GM18907 (cell line): ENCODE measurements at regions not wholly inside any gene's neighbourhood (a gene's known extent, or its start where the extent isn't known, plus 50 kb on each side); places are given as distances from the start of the nearest gene placed in this dataset.
"Not testable (repeated sequence)": the region's sequence is repeated elsewhere in the genome, so short reads cannot be mapped to it uniquely, and the experiment has no call there.

Experiments used
- ATAC-seq: cut with Tn5 transposase; IDR thresholded peaks from one replicate; pipeline ENCODE4 v1.9.1; 2021; ENCODE audit warnings: mild to moderate bottlenecking, moderate library complexity; ENCODE audit not compliant: unreplicated experiment

- no peak for ATAC-seq
Measured at GRCh38 chr21:43291347-43291950, 122.6 kb downstream of the CRYAA start.

GRCh38 chr21:43290421-43291346 lies 121.9 kb downstream of the CRYAA start:
- no peak for ATAC-seq

- ATAC-seq: no peak
Measured at GRCh38 chr21:43289966-43290365, 121.2 kb downstream of the CRYAA start.

GRCh38 chr21:43289442-43289841 lies 120.6 kb downstream of the CRYAA start:
- no peak for ATAC-seq

GRCh38 chr21:43287795-43288755 lies 119.3 kb downstream of the CRYAA start:
- no peak for ATAC-seq

GRCh38 chr21:43287111-43287760 lies 118.4 kb downstream of the CRYAA start:
- no peak for ATAC-seq

- ATAC-seq: no peak
Measured at GRCh38 chr21:43286196-43286595, 117.4 kb downstream of the CRYAA start.

- ATAC-seq: no peak
Measured at GRCh38 chr21:43284700-43285099, 115.9 kb downstream of the CRYAA start.

- ATAC-seq: no peak
Measured at GRCh38 chr21:43284238-43284637, 115.4 kb downstream of the CRYAA start.

GRCh38 chr21:43283925-43284221 lies 115.1 kb downstream of the CRYAA start:
- ATAC-seq: not testable (repeated sequence)

GRCh38 chr21:43283136-43283924 lies 114.5 kb downstream of the CRYAA start:
- no peak for ATAC-seq

GRCh38 chr21:43282358-43283120 lies 113.7 kb downstream of the CRYAA start:
- no peak for ATAC-seq

- ATAC-seq: no peak
Measured at GRCh38 chr21:43281661-43282357, 113.0 kb downstream of the CRYAA start.

- no peak for ATAC-seq
Measured at GRCh38 chr21:43280949-43281633, 112.3 kb downstream of the CRYAA start.

GRCh38 chr21:43279578-43279894 lies 110.7 kb downstream of the CRYAA start:
- ATAC-seq: no peak

GRCh38 chr21:43278766-43279577 lies 110.2 kb downstream of the CRYAA start:
- no peak for ATAC-seq

GRCh38 chr21:43278359-43278758 lies 109.6 kb downstream of the CRYAA start:
- ATAC-seq: no peak
